Stimulated activated CD8-positive, alpha-beta memory T cell treated with anti-CD3 and anti-CD28 coated beads, Interleukin-7, amount 100 ng/mL, for 48 hours (primary cell): ENCODE measurements at regions not wholly inside any gene's neighbourhood (a gene's known extent, or its start where the extent isn't known, plus 50 kb on each side); places are given as distances from the start of the nearest gene placed in this dataset.
"Not testable (repeated sequence)": the region's sequence is repeated elsewhere in the genome, so short reads cannot be mapped to it uniquely, and the experiment has no call there.

Experiments used
- DNase-seq, 2 donors: peaks; one replicate each; pipeline ENCODE4 v3.0.0-alpha.2; 2020; ENCODE audit warnings: low read depth in 1 of 2; ENCODE audit errors: extremely low read depth in 1 of 2

DNA sequence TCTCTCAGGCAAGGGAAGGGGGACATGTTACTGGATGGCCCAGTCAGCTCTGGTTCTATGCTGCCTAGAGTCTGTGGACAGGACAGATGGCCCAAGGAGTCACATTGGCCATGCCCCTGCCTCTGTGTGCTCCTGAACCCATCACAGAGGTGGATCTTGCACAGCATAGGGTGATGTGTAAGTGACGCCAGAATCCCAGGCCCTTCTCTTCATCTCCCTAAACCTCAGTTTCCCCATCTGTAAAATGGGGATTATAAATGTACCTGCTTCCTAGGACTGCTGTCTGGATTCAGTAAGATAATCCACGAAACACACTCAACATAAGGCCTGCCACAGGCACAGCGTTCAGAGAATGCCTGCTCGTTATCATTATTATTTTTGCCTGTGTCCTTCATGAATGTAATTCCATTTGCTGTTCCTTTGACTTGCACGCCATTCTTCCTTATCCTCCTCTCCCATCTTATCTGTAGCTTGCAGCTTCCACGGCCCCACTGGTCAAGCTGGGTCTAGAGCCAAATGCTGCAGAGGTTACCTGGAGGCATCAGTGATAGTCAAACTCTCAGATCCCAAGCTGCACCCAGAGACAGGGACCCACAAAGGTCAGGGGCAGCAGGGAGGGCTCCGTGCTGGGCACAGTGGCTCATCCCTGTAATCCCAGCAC lies 207.0 kb downstream of the MN1 start:
- DNase-seq, result no peak

DNA sequence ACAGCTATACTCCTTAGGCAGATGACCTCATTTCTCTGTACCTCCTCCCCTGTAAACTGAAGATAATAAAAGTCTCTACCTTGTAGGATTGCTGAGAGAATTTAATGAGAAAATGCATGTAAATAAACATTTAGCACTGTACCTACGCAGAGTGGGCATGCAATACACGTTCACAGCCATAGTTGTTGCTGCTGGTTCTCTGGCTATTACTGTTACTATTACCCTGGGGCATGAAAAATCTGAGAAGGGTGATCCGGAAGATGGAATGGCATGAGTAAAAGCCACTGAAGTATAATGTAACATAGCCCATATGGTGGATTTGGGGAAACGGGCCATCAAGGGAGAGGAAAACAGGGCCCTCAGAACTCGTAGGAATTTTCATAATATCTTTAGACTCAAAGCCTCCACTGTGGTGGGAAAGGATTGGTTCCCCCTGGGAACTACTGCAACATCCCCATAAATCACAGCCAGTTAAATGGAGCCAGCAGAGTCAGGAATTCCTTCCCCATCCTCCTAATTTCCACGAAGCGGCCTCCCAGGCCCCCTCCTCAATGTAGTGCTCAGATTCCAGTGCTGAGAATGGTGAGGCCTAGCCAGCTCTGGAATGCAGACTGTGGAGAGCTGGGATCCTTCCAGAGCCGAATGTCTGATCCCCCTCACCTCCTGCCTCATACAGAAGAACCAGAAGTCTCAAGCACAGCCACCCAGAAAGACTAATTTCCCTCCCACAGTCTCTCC lies 205.3 kb downstream of the MN1 start:
- DNase-seq, result no peak

DNA sequence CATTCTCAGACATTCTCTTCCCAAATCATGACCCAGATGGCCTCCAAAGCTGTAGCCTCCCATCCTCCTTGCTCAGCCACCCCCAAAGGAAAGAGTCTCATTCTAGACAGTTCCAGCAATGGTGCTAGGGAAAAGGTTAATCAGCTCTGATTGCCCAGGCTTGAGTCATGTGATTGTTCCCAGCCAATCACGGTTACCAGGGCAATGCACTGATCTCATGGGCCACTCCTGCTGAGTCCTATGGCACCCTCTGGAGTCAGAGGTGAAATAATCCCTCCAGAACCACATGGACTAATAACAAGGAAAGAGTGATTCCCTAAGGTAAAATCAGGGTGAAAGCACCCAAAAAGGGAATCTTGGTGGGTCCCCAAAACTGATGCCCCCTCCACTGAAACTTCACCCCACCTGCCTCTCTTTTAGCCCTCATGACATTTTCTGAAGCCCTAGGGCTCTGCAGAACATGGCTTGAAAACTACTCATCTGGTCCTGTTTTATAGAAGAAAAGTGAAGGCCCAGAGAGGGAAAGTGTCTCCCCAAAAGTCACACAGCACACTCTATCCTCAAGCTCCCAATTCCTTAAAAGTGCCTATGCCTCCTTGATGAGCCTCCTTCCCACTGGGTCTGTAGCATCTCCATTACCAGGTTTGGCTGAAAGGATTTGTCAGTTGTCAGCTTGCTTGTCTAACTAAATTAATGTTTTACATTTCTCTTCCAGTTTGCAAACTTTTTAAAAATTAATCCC lies 203.7 kb downstream of the MN1 start:
- DNase-seq, result no peak

DNA sequence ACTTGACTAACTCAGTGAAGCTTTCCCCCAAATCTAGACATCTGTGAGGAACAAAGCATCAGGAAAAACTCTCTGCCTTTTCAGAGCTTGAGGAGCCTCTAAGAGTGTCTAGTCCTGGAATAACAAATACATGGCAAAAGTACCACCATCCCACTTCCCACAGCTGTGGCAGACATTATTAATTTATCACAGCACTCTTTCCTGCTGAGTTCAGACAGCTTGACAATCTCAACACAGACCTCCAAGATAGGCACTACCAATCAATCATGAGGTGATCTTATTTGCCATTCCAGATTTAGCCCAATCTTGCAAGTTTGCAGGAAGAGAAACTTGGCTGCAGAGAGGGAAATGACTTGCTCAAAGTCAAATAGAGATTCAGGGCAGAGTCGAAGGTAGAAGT lies 202.8 kb downstream of the MN1 start:
- DNase-seq, result no peak

DNA sequence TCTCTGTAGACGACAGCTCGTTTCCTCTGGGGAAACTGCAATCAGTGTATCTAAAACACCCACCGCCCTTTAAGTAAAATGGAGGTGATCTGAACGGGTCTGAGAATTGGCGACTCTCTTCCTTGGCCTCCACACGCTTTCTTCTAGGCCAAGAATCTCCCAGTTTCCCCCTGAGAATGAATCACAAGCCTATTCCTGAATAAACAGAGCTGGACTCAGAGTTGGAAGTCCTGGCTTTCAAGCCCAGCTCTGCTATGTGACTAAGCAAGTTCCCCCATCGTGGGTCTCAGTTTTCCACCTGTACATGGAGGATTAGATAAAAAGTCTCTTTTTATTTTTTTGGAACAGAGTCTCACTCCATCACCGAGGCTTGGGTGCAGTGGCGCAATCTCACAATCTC lies 200.4 kb downstream of the MN1 start:
- DNase-seq, result no peak

DNA sequence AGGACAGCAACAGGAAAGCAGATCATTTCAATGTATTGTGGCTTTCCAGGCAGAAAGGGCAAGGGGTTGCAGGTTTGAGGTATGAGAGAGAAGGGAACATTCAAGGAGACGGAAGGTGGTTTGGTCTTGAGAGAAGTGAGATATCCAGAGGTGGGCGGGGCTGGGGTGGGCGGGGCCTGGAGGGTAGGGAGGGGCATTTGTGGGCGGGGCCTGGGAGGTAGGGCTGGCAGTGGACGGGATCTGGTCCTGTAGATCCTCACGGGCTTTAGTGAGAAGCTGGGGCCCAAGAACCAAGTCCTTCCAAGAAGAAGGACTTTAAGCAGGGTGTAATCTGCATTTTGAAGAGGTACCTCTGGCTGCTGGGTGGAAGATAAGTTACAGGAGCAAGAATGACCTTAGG lies 199.2 kb downstream of the MN1 start:
- DNase-seq, result no peak

DNA sequence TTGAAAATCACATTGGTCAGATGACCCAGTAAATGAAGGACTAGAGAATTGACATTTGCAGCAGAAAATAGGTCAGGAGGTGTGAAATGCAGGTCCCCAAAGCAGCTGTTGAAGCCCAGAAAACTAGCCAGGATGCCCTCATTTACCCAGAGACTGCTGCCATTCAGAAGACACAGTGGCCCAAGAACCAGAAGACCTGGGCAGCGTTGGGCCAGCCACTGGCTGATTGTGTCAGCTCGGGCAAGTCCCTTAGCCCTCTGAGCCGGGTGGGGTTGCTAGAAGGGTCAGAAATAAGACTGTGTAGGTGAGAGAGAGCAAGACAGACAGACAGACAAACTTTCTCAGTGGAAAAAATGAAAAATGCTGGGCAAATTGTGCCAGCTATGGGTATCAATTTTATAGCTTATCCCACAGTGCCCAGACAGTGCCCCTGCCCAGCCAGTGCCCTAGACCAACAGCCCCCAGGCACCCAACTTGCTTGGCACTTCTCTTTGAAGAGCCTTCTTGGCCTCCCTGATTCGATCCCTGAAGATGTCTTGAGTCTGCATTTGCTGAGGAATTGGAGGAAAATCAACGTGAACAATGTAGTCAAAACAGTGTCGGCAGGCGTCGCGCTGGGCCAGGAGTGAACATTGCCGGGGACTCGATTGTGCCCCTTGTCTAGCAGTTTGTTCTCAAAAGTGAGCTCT lies 198.3 kb downstream of the MN1 start:
- no peak for DNase-seq

DNA sequence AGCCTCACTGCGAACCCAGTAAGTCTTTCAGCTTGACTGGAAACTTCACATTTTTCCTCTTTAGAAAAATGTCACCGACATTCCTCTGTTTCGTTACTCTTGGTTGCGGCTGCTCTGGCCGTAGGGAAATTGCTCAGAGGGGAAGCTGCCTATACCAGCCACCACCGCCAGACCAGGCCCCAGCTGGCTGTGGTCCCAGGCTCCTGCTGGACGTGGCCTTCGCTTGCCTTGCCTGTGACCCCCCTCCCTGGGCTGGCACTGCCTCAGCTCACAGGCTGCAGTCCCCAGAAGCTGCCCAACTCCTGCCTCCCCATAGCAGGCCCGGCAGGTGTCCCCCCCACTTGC lies 197.8 kb downstream of the MN1 start:
- no peak for DNase-seq

DNA sequence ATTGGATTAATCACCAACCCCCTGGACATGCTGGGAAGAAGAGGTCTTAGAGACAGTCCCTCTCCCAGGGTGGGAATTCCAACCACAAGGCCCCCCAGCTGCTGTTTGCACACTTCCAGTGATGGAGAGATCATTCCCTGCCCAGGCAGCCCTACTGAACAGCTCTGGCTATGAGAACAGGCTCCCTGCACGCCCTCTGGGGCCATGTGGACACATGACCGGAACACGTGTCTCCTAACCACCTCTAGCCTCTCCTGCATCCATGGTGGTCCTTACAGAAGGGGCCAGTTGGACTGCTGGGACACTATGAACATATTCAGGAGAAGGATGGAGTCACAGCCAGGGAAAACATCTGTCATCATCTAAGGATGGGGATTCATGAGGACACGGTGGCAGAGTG lies 196.2 kb downstream of the MN1 start:
- no peak for DNase-seq

DNA sequence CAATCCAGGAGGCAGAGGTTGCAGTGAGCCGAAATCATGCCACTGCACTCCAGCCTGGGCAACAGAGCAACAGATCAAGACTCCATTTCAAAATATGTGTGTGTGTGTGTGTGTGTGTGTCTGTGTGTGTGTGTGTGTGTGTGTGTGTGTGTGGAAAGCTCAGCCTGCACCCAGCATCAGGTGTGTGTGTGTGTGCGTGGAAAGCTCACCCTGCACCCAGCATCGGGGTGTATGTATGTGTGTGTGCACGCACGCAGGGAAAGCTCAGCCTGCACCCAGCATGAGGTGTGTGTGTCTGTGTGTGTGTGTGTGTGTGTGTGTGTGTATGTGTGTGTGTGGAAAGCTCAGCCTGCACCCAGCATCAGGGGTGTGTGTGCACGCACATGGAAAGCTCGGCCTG lies 193.8 kb downstream of the MN1 start:
- DNase-seq, result not testable (repeated sequence)

DNA sequence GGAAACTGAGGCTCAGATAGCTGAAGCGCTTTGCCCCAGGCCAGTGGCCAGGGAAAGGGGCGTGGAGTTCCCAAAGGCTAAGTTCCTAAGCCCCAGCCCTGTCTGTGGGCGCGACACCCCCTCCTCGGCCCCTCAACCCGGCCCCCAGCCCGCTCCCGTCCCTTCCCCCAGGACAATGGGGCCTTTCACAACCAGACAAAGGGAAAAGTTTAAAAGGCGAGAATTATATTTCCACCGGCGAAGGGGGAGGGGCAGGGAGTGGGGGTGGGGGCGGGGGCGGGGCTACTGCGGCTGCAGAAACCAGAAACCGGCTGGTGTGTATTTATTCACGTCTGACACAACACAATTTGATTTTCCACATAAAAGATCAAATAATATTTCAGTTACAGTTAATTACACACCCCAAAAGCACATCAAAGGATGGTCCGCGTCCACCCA lies 192.1 kb downstream of the MN1 start:
- DNase-seq, result no peak

DNA sequence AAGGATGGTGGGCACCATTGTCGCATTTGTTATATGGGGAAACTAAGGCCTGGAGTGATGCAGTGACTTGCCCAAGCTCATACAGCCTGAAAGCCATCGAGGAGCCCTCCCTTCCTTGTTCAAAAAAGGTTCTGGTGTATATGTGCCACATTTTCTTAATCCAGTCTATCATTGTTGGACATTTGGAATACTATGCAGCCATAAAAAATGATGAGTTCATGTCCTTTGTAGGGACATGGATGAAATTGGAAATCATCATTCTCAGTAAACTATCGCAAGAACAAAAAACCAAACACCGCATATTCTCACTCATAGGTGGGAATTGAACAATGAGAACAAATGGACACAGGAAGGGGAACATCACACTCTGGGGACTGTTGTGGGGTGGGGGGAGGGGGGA lies 191.4 kb downstream of the MN1 start:
- DNase-seq, result not testable (repeated sequence)

DNA sequence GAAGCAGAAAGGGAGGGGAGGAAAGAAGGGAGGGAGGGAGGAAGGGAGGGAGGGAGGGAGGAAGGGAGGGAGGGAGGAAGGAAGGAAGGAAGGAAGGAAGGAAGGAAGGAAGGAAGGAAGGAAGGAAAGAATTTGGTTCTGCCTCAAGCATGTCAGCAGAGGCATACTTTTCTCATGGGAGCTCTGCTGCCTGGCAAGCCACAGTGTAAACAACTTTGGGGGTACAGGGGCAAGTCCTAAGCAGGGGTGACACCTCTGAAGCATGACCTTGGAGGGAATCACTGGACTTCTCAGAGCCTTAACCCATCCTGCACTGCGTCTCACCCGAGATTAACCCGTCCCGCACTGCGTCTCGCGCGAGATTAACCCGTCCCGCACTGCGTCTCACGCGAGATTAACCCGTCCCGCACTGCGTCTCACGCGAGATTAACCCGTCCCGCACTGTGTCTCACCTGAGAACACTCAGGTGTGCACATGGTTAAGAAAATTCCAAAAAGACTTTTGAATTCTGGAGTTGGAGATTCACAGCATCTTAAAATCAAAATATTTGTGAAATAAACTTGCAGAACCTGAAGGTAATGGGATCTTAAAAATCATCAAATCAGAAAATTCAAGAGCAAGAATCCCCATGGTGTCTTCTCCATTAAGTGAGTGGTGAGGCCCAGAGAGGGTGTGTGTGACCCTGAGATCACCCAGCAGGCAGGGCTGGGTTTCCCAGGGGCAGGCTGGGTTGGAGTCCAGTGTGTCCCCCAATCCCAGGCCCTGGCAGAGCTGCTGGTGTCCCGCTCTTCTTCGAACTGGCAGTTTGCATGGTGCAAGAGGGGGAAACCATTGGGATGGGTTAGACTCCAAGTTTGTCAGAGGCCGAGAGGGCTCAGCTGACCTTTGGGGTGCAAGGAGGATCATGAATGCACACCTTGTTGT lies 190.4 kb downstream of the MN1 start:
- DNase-seq, result no peak

DNA sequence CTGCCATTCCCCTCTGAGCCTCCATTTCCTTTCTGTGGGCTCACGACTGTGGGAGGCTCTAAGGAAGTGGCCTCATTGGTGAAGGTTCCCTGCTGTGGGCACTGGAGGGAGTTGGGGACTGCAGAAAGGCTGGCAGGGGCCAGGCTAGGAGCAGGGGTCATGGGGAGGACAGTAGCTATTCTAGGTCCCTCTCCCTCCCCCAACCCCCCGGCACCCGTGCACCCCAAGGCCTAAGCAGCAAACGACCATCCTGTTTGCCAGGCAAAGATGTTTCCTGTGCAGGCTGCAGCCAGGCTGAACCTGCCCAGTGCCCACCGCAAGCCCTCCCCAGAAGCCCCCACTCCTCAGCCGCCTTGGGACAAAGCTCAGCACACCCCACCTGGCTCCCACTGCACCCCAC lies 189.4 kb downstream of the MN1 start:
- DNase-seq, result no peak

DNA sequence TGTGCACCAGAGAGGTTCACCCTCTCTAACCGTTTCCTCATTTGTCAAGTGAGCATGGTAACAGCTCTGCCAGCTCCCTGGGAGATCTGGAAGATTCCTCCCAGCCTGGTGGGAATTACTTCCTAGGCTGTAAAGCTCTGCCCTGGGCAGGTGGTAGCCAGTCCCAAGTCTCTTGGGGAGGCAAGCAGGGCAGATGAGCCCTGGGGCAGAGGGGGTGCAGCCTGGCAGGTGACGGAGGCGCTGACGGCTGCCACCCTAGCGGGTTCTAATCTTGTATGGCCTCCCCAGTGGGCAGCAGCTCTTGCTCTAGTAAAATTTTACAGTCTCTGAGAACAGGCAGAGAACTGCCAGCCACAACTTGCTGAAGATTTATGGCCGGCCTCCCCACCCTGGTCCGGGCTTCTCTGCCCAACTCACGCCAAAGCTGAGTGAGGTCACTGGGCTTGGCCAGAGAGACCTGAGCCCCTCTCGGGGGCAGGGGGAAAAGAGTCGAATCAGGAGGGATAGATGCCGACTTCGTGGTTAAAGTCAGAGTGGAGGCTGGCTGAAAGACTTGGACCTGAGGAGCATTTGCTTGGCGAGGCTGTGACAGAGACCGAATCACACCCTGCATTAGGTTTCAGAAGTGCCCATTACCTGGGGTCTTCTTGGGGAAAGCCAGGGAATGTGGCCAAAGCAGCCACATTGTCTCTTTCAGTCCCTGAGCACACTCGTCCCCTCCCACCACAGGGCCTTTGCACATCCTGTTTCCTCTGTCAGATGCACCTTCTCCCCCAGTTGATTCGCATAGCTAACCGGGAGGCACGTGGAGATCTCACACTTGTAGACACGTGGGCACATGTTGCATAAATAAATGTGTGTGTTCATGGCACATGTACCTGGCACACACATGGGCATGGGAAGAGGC lies 188.2 kb downstream of the MN1 start:
- no peak for DNase-seq

DNA sequence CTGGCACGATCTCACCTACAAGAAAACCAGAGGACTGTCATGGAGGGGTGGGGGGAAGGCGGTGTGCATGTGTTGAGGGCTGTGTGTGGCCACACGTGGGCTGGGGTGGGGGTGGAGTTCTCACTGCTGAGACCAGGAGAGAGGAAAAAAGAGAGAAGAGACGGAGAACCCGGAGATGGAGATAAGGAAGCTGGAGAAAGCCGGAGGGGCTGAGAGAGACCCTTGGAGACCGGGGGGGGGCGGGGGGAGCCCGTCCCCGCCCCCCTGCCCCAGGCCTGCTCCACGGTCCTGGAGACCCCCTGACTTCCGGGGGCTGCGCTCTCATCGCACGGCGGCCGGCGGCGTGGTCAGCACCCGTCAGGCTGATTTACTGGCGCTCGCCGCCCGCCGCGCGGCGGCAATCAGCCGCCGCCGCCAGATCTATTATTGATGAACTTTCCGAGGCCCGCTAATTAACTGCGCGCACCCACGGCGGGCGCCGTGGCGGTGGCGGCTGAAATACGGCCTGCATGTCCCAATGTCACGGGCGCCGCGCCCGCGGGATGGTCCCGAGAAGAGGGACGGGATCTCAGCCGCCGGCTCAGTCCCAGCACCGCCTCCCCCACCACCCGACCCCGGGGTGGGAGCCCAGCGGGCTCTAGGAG lies 187.4 kb downstream of the MN1 start:
- DNase-seq, result no peak

DNA sequence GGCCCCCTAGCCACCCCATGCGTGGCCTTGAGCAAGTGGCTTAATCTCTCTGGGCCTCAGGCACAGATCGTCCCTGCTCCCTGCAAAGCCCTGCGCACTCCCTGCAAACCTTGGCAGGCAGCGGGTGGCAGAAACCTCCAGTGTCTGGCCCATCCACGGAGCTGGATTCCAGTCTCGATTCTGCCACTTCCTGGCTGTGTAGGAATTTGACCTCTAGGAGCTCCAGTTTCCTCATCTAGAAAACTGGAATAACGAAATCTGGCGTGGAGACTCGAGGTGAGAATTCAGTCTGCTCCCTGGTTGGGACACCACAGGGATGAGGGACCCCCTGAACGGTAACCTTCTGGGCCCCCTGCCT lies 186.9 kb downstream of the MN1 start:
- no peak for DNase-seq

DNA sequence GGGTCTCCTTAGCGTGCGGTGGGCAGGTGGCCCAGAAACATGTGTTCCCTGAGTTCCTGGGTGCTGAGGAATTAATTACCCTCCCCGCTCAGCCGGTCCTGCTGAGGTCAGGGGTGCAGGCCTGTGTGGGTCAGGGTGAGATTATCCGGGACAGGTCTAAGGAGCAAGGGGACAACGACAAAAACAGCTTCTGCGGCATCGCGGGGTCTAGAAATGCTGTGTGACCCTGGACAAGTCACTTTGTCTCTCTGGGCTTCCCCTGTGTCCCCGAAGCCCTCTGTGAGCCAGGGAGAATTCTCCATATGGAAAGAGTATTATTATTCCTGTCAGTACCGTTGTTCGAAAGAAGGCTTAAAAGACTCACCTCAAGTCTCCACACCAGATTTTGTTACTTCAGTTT lies 186.1 kb downstream of the MN1 start:
- DNase-seq, result no peak

DNA sequence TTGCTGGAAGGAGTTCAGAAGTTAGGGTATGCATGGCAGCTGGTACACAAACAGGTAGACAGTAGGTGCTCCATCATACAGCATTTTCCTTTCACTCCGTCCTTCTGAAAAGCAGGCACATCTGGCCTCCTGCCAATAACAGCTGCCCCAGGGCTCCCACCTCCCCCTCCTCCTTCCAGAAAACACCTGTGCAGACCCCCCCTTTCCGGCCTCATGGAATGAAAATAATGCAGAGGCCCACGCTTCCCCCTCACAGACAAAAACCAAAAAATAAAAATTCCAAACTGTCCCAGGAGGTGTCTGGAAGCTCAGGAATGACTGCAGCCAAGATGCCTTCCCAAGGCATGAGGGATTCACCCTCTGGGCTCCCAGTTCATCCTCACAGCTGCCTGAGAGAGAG lies 185.5 kb downstream of the MN1 start:
- no peak for DNase-seq
